ENCODE measurements at regions not wholly inside any gene's neighbourhood (a gene's known extent, or its start where the extent isn't known, plus 50 kb on each side); places are given as distances from the start of the nearest gene placed in this dataset.
"Not testable (repeated sequence)": the region's sequence is repeated elsewhere in the genome, so short reads cannot be mapped to it uniquely, and the experiment has no call there.

DNA sequence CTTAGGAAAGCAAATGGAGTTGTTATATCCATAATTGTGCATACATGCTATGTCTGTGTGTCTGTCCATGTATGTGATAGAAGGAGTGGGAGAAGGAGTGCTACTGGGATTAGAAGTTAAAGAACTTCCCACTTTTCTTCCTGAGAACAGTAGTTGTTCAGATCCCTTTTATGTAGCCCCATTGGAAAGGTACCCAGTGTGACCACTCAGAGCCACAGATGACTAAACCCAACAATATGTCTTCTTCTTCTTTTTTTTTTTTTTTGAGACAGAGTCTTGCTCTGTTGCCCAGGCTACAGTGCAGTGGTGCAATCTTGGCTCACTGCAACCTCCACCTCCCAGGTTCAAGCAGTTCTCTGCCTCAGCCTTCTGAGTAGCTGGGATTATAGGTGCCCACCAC, 176.7 kb upstream of the MAP1B start:
- not testable (repeated sequence) for H3K9ac ChIP-seq (ENCODE audit: low read length); H3K4me3 ChIP-seq (ENCODE audit: low read length); H3K36me3 ChIP-seq (ENCODE audit: control insufficient read depth, insufficient read depth, low read length)

DNA sequence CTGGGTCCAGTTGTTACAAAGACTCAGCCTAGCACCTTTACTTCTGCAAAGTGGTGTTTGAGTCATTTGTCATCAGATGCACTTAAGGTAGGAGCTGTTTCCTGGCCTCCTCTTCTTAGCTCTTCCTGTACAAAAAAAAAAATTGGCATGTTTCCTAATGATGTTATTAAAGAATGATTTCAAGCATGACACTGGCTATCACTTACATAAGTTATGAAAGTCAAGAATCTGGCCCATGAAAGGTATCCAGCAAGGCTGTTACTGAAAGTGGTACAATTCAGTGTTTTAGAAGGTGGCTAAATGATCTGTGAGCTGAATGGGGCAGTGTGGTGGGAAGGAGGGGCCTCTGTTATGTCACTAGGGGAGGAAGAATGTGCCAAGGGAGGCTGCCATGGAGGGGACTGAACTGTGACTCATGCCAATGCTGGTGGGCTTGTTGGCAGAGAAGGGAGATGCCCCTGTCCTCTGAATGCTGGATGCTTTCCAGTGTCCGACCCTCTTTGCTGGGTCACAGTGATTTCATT, 175.1 kb upstream of the MAP1B start:
- no peak overlapping the region for H3K27ac ChIP-seq (ENCODE audit: low read depth, low read length)
- H3K27me3 ChIP-seq (ENCODE audit: control insufficient read depth, insufficient read depth, low read length), result no peaks in the 10 kb centered on the region
- H3K9ac ChIP-seq (ENCODE audit: low read length), result no peak overlapping the region
- no peak overlapping the region for H3K4me3 ChIP-seq (ENCODE audit: low read length)
- H3K36me3 ChIP-seq (ENCODE audit: control insufficient read depth, insufficient read depth, low read length), result no peaks in the 10 kb centered on the region
- no peaks in the 10 kb centered on the region for H3K4me1 ChIP-seq (ENCODE audit: control insufficient read depth, insufficient read depth, low read length)

More for the DNA sequence above, 176.7 kb upstream of the MAP1B start:
- H3K27ac ChIP-seq (ENCODE audit: low read depth, low read length); H3K27me3 ChIP-seq (ENCODE audit: control insufficient read depth, insufficient read depth, low read length); H3K4me1 ChIP-seq (ENCODE audit: control insufficient read depth, insufficient read depth, low read length): not testable (repeated sequence)

DNA sequence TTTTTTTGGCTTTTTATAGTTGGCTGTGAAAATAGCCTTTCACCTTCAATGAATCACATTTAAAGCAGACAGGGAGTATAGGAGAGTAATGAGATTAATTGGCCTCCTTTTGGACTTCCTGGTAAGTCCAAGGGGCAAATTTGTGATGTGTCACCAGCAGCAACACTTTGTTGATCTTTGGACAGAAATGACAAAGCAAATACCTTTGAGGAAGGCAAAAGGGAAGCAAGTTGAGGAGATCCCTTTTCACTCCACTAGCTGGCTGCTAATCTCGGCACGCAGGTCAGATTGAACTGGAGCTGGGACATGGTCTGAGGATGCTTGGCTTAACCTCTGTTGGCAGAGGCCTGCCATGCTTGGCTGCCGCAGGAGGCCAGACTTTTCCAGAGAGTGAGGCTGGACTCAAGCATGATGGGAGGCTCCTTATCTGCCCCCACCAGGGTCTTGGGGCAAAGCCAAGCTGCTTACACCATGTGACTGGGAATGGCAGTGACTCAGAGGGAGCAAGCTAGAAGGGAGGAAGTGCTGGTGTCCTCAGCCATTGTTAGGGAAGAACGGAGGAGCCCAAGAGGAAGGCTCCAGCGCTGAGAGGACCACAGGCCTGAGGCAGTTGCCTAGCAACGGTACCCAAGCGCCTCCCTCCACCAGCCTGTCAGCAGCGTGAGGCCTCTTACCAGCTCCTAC, 174.5 kb upstream of the MAP1B start:
- H3K27me3 ChIP-seq (ENCODE audit: control insufficient read depth, insufficient read depth, low read length), result no peaks in the 10 kb centered on the region
- no peak overlapping the region for H3K9ac ChIP-seq (ENCODE audit: low read length)
- no peak overlapping the region for H3K27ac ChIP-seq (ENCODE audit: low read depth, low read length)
- peak overlapping the region; percentile 1 for H3K4me3 ChIP-seq (ENCODE audit: low read length)
- no peaks in the 10 kb centered on the region for H3K36me3 ChIP-seq (ENCODE audit: control insufficient read depth, insufficient read depth, low read length)
- H3K4me1 ChIP-seq (ENCODE audit: control insufficient read depth, insufficient read depth, low read length), result no peaks in the 10 kb centered on the region

DNA sequence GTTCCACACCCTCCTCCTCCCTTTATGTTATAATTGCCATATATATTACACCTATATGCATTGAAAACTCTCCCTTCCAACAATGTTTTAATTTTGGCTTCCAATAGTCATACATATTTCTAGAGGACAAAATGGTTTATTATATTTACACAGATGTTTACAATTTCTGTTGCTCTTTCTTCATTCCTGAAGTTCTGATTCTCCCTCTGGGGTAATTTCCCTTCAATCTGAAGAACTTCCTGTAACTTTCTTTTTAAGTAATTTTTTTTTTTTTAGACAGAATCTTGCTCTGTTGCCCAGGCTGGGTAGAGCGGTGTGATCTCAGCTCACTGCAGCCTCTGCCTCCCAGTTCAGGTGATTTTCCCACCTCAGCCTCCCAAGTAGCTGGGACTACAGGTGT, 173.0 kb upstream of the MAP1B start:
- H3K4me3 ChIP-seq (ENCODE audit: low read length), result no peak overlapping the region
- H3K36me3 ChIP-seq (ENCODE audit: control insufficient read depth, insufficient read depth, low read length), result no peaks in the 10 kb centered on the region
- H3K9ac ChIP-seq (ENCODE audit: low read length), result no peak overlapping the region
- no peaks in the 10 kb centered on the region for H3K27me3 ChIP-seq (ENCODE audit: control insufficient read depth, insufficient read depth, low read length)
- H3K4me1 ChIP-seq (ENCODE audit: control insufficient read depth, insufficient read depth, low read length), result no peaks in the 10 kb centered on the region
- no peak overlapping the region for H3K27ac ChIP-seq (ENCODE audit: low read depth, low read length)

GRCh38 chr5:71937921-71938698, 169.2 kb upstream of the MAP1B start:
- Histone ChIP-seq H3K4me1 (ENCODE audit: control insufficient read depth, insufficient read depth, low read length) (no peaks in the 10 kb centered on the region), H3K9ac (ENCODE audit: low read length) (no peak overlapping the region), H3K27ac (ENCODE audit: low read depth, low read length) (no peak overlapping the region), H3K4me3 (ENCODE audit: low read length) (no peak overlapping the region), H3K27me3 (ENCODE audit: control insufficient read depth, insufficient read depth, low read length) (no peaks in the 10 kb centered on the region), H3K36me3 (ENCODE audit: control insufficient read depth, insufficient read depth, low read length) (no peaks in the 10 kb centered on the region)

DNA sequence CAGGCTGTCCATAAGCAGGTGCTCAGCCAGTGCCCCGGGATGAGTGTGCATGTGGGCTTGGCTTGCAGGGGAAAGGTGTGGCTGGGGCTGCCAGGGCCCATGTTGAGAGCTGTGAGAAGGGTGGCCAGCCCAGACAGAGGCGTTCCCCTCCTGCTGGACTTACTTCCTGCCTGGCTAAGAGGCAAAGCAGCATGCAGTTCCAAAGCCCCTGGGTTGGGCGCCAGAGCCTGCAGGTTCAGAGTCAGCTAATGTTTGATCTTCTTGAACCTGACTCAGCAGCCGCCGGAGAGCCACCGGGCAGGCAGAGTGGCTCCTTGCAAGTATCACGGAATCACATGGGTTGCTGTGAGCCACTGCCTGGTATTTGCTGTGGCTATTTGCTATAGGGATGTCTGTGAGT, 168.4 kb upstream of the MAP1B start:
- Histone ChIP-seq H3K27me3 (ENCODE audit: control insufficient read depth, insufficient read depth, low read length) (no peaks in the 10 kb centered on the region), H3K9ac (ENCODE audit: low read length) (no peak overlapping the region), H3K4me3 (ENCODE audit: low read length) (no peak overlapping the region), H3K27ac (ENCODE audit: low read depth, low read length) (no peak overlapping the region), H3K4me1 (ENCODE audit: control insufficient read depth, insufficient read depth, low read length) (no peaks in the 10 kb centered on the region), H3K36me3 (ENCODE audit: control insufficient read depth, insufficient read depth, low read length) (no peaks in the 10 kb centered on the region)

DNA sequence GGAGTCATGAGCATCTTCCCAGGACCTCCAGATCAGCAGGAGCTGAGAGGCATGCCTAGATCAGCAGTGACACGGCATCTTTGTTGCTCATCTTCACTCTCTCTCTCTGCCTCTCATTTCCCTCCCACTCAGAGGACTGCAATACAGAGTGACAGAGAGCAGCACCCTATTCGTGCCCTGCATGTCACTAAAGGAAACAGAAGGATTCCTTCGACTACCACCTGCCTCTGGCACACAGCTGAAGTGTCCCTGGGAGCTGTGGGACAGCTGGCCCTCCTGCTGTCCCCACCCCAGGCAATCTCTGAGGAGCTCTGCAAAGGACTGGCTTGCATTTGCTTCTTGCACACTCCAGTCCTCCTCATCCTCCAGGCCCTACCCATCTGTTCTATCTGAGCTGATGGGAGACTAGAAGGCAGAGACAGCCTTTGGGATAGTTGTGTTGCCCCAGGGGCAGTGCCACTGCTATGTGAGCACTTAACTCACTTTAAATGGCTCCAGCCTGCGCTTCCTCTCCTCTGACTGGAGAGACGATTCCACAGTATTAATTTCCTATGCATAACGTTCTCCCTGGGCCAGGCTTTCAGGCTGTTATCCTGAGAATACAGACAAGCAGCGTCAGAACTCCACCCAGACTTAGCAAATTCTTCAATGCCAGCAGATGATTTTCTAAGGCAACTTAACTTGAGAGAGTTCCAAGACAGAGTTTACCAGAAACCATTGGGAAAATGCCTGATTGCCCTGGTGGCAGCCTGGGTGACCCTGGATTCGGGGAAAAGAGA, 167.6 kb upstream of the MAP1B start:
- H3K27ac ChIP-seq (ENCODE audit: low read depth, low read length), result no peak overlapping the region
- no peaks in the 10 kb centered on the region for H3K27me3 ChIP-seq (ENCODE audit: control insufficient read depth, insufficient read depth, low read length)
- no peak overlapping the region for H3K4me3 ChIP-seq (ENCODE audit: low read length)
- no peak overlapping the region for H3K9ac ChIP-seq (ENCODE audit: low read length)
- no peaks in the 10 kb centered on the region for H3K4me1 ChIP-seq (ENCODE audit: control insufficient read depth, insufficient read depth, low read length)
- H3K36me3 ChIP-seq (ENCODE audit: control insufficient read depth, insufficient read depth, low read length), result no peaks in the 10 kb centered on the region

- no peaks in the 10 kb centered on the region for H3K4me1 ChIP-seq (ENCODE audit: control insufficient read depth, insufficient read depth, low read length)
- H3K27me3 ChIP-seq (ENCODE audit: control insufficient read depth, insufficient read depth, low read length), result no peaks in the 10 kb centered on the region
- no peak overlapping the region for H3K27ac ChIP-seq (ENCODE audit: low read depth, low read length)
- no peak overlapping the region for H3K9ac ChIP-seq (ENCODE audit: low read length)
- H3K36me3 ChIP-seq (ENCODE audit: control insufficient read depth, insufficient read depth, low read length), result no peaks in the 10 kb centered on the region
- no peak overlapping the region for H3K4me3 ChIP-seq (ENCODE audit: low read length)
Measured at GRCh38 chr5:71943874-71944273, 163.4 kb upstream of the MAP1B start.

GRCh38 chr5:71945436-71945835, 161.8 kb upstream of the MAP1B start:
- Histone ChIP-seq H3K27me3 (ENCODE audit: control insufficient read depth, insufficient read depth, low read length) (no peaks in the 10 kb centered on the region), H3K4me3 (ENCODE audit: low read length) (no peak overlapping the region), H3K9ac (ENCODE audit: low read length) (no peak overlapping the region), H3K4me1 (ENCODE audit: control insufficient read depth, insufficient read depth, low read length) (no peaks in the 10 kb centered on the region), H3K27ac (ENCODE audit: low read depth, low read length) (no peak overlapping the region), H3K36me3 (ENCODE audit: control insufficient read depth, insufficient read depth, low read length) (no peaks in the 10 kb centered on the region)

- H3K36me3 ChIP-seq (ENCODE audit: control insufficient read depth, insufficient read depth, low read length), result no peaks in the 10 kb centered on the region
- H3K4me3 ChIP-seq (ENCODE audit: low read length), result no peak overlapping the region
- no peaks in the 10 kb centered on the region for H3K27me3 ChIP-seq (ENCODE audit: control insufficient read depth, insufficient read depth, low read length)
- H3K27ac ChIP-seq (ENCODE audit: low read depth, low read length), result no peak overlapping the region
- H3K4me1 ChIP-seq (ENCODE audit: control insufficient read depth, insufficient read depth, low read length), result no peaks in the 10 kb centered on the region
- no peak overlapping the region for H3K9ac ChIP-seq (ENCODE audit: low read length)
Measured at GRCh38 chr5:71946343-71947030, 160.8 kb upstream of the MAP1B start.

DNA sequence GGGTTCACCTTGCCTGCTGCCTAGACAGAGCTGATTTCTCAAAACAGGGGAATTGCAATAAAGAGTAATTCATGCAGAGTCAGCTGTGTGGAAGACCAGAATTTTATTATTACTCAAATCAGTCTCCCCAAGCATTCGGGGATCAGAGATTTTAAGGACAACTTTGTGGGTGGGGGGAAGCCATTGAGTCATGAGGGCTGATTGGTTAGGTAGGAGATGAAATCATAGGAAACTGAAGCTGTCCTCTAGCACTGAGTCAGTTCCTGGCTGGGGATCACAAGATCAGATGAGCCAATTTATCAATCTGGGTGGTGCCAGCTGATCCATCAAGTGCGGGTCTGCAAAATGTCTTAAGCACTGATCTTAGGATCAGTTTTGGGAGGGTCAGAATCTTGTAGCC, 159.1 kb upstream of the MAP1B start:
- no peaks in the 10 kb centered on the region for H3K36me3 ChIP-seq (ENCODE audit: control insufficient read depth, insufficient read depth, low read length)
- H3K27me3 ChIP-seq (ENCODE audit: control insufficient read depth, insufficient read depth, low read length), result no peaks in the 10 kb centered on the region
- no peak overlapping the region for H3K9ac ChIP-seq (ENCODE audit: low read length)
- no peak overlapping the region for H3K27ac ChIP-seq (ENCODE audit: low read depth, low read length)
- no peaks in the 10 kb centered on the region for H3K4me1 ChIP-seq (ENCODE audit: control insufficient read depth, insufficient read depth, low read length)
- H3K4me3 ChIP-seq (ENCODE audit: low read length), result no peak overlapping the region

GRCh38 chr5:71949772-71950171, 157.5 kb upstream of the MAP1B start:
- Histone ChIP-seq H3K4me1 (ENCODE audit: control insufficient read depth, insufficient read depth, low read length) (no peaks in the 10 kb centered on the region), H3K27ac (ENCODE audit: low read depth, low read length) (no peak overlapping the region), H3K4me3 (ENCODE audit: low read length) (no peak overlapping the region), H3K36me3 (ENCODE audit: control insufficient read depth, insufficient read depth, low read length) (no peaks in the 10 kb centered on the region), H3K9ac (ENCODE audit: low read length) (no peak overlapping the region), H3K27me3 (ENCODE audit: control insufficient read depth, insufficient read depth, low read length) (no peaks in the 10 kb centered on the region)
